ENCODE measurements at regions not wholly inside any gene's neighbourhood (a gene's known extent, or its start where the extent isn't known, plus 50 kb on each side); places are given as distances from the start of the nearest gene placed in this dataset.

GRCh38 chr4:145307763-145308430 is 127.5 kb upstream of the OTUD4 start:
- H3K9me3 ChIP-seq = no peaks in the 10 kb centered on the region
- no peaks in the 10 kb centered on the region for H3K36me3 ChIP-seq (ENCODE audit: insufficient read depth in 1 of 2, low read depth in 1 of 2)
- no peak for ATAC-seq
- no peak overlapping the region for H3K27ac ChIP-seq
- no peak for DNase-seq
- WGBS, 3 donors = 73 to 78% (median 73%) methylated on average over 4 of the region's 4 CpGs
- TF ChIP-seq CTCF (IDR thresholded peaks at IDR 0.05) = no peak
- intact Hi-C loops (cut with DNase I) = no loop called here
- no peak overlapping the region for H3K4me3 ChIP-seq
- H3K4me1 ChIP-seq = no peaks in the 10 kb centered on the region
- no peaks in the 10 kb centered on the region for H3K27me3 ChIP-seq (ENCODE audit: insufficient read depth in 3 of 3, low read length in 2 of 3)

GRCh38 chr4:145307120-145307519 is 126.7 kb upstream of the OTUD4 start:
- Histone ChIP-seq H3K4me3 (no peak overlapping the region), H3K9me3 (no peaks in the 10 kb centered on the region), H3K27ac (no peak overlapping the region), H3K27me3 (ENCODE audit: insufficient read depth in 3 of 3, low read length in 2 of 3) (no peaks in the 10 kb centered on the region), H3K4me1 (no peaks in the 10 kb centered on the region), H3K36me3 (ENCODE audit: insufficient read depth in 1 of 2, low read depth in 1 of 2) (no peaks in the 10 kb centered on the region)
- no peak for DNase-seq
- 57 to 84% (median 80%) methylated on average over 1 of the region's 1 CpG for WGBS, 3 donors
- no peak for ATAC-seq
- TF ChIP-seq CTCF (IDR thresholded peaks at IDR 0.05) = no peak
- intact Hi-C loops (cut with DNase I) = no loop called here

- intact Hi-C loops (cut with DNase I) = no loop called here
Measured at GRCh38 chr4:145302725-145303124, 122.3 kb upstream of the OTUD4 start.

GRCh38 chr4:145301386-145302080 is 121.1 kb upstream of the OTUD4 start:
- 98% methylated on average over 4 of the region's 4 CpGs for WGBS, 3 donors
- Histone ChIP-seq H3K4me1 (peaks cover 5% of the 10 kb centered on the region), H3K9me3 (no peaks in the 10 kb centered on the region), H3K27ac (no peak overlapping the region), H3K27me3 (ENCODE audit: insufficient read depth in 3 of 3, low read length in 2 of 3) (no peaks in the 10 kb centered on the region), H3K36me3 (ENCODE audit: insufficient read depth in 1 of 2, low read depth in 1 of 2) (no peaks in the 10 kb centered on the region), H3K4me3 (no peak overlapping the region)
- ATAC-seq (no peak), DNase-seq (no peak)
- intact Hi-C loops (cut with DNase I) = no loop called here
- TF ChIP-seq CTCF (IDR thresholded peaks at IDR 0.05) = no peak

More at GRCh38 chr4:145302725-145303124, 122.3 kb upstream of the OTUD4 start:
- Histone ChIP-seq H3K4me1 (peaks cover 5% of the 10 kb centered on the region), H3K27ac (no peak overlapping the region), H3K9me3 (no peaks in the 10 kb centered on the region), H3K36me3 (ENCODE audit: insufficient read depth in 1 of 2, low read depth in 1 of 2) (no peaks in the 10 kb centered on the region), H3K27me3 (ENCODE audit: insufficient read depth in 3 of 3, low read length in 2 of 3) (no peaks in the 10 kb centered on the region), H3K4me3 (no peak overlapping the region)
- no peak for ATAC-seq
- TF ChIP-seq CTCF (IDR thresholded peaks at IDR 0.05) = no peak
- 73 to 77% (median 75%) methylated on average over 3 of the region's 3 CpGs for WGBS, 3 donors
- DNase-seq = no peak

Data from psoas muscle (tissue), 7 donors.